GM21447 (cell line): ENCODE measurements at regions not wholly inside any gene's neighbourhood (a gene's known extent, or its start where the extent isn't known, plus 50 kb on each side); places are given as distances from the start of the nearest gene placed in this dataset.

Source experiments
- ATAC-seq: cut with Tn5 transposase; IDR thresholded peaks from one replicate; pipeline ENCODE4 v1.9.1; 2021; ENCODE audit not compliant: unreplicated experiment

DNA sequence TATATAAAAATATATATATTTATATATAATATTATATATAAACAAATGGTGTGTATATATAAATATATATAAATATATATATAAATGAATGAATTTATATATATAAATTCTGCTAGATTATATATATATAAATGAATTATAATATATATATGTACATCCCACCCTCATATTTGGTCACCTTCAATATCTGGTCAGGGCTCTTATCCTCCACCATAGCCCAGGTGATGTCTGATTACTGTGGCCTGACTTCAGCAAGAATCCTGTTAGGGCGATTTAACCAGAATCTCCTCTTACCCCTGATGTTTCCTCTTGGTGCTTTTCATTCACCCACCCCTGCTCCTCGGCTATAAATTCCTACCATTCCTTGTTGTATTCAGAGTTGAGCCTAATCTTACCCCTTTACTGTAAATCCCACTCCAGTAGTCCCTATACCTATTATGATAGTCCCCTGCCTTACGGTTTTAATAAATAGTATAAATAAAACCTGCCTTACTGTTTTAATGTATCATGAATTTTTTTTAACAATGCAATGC lies 439.6 kb downstream of the PLOD2 start:
- no peak for ATAC-seq

DNA sequence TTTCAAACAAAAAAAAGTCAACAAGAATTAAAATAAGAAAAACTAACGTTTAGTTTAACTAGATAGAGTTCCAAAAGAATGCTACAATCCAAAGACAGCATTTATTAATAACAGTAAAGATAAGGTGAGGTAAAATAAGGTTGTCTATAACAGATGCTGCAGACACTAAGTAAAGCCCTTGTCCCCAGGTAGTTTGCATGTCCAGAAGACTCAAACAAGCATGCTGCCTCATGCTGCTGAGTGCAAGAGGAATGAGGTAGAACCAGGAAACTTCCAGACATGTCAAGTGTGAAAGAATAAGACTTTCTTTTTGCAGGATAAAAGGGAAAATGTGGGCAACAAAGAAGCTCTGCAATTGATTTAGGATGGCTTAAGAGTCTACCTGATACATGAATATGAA lies 439.2 kb downstream of the PLOD2 start:
- ATAC-seq: no peak

DNA sequence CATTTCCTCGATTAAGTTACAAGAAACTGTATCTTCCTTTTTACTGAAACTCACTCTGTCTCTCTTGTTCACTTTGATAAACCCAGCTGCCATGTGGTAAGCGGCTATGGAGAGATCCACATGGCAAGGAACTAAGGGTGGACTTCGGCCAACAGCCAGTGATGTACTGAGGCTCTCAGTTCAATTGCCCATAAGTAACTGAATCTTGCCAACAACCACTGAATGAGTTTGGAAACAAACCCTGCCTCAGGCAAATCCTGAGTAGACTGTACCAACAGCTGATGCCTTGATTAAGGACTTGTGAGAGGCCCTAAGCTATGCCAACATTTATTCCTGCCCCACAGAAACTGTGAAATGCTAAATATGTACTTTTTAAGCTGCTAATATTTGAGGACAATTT lies 433.5 kb downstream of the PLOD2 start:
- no peak for ATAC-seq

DNA sequence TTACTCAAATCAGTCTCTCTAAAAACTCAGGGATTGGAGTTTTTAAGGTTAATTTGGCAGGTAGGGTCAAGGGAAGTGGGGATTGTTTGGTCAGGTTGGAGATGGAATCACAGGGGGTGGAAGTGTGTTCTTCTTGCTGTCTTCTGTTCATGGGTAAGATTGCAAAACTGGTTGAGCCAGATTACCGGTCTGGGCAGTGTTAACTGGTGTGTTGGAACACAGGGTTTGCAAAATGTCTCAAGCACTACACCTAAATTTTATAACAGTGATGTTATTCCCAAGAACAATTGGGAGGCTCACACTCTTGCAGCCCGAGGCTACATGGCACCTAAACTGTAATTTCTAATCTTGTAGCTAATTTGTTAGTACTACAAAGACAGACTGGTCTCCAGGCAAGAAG lies 425.4 kb downstream of the PLOD2 start:
- ATAC-seq: no peak

DNA sequence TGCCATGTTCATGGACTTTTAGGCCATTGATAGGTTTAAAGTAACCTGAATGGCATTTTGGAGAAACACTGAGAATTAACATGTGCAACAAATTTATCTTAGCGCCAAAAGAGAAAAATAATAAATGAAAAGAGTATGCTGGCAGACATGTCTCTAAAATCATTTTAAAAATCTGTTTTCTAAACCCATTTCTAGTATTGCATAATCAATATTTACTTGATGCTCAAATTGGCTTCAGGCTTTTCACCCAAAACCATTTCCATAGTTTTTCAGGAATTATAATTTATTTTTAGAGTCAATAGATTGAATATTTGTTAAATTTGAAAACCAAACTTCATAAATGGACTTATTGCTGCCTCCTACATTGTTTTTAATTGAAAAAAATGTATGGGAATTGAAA lies 423.0 kb downstream of the PLOD2 start:
- no peak for ATAC-seq

DNA sequence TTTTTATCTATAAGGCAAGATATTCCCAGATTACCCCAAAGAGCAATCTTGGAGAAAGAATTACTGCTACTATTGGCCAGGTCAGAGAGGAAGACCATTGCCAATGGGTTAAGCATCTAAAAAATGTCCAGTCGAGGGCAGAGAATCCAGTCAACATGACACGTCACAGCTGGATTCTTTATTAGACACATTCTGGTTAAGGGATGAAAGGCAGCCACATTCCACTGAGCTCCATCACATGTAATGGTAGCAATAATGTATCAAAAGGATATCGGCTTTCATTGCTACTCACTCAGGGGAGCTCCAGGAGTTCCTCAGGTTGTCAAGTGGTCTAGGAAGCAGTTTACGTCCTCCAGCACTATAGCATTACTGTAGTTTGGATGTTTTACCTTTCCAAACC lies 421.1 kb downstream of the PLOD2 start:
- ATAC-seq: no peak

DNA sequence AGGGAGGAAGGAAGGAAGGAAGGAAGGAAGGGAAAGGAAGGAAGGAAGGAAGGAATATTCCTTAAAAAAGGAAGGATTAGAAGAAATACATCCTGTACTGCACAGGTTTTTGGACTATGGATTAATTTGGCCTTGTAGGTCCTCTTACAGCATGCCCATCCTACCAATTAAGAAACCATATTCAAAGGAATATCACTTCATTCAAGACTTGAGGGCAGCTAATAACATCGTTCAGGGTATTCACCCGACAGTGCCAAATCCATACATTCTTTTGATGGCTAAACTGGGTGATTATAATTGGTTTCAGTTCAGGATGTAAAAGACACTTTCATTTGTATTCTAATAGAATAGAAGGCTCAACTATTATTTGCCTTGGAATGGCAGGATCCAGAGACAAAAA lies 410.3 kb downstream of the PLOD2 start:
- no peak for ATAC-seq

DNA sequence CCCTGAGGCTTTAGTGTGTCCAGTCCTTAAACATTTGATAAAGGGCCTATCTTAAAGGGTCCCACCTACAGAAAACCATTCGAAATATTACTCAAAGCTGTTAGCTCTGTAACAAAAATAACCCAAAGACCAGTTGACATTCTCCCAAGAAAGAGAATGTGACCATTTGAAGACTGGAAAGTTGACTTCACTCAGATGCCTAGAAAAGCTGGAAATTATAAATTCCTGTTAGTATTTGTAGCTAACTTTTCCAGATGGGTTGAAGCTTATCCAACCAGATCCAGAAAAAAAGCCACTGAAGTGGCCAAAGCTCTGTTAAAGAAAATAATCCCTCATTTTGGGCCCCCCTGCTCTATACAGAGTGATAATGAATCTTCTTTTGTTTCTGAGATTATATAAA lies 408.4 kb downstream of the PLOD2 start:
- ATAC-seq: no peak

DNA sequence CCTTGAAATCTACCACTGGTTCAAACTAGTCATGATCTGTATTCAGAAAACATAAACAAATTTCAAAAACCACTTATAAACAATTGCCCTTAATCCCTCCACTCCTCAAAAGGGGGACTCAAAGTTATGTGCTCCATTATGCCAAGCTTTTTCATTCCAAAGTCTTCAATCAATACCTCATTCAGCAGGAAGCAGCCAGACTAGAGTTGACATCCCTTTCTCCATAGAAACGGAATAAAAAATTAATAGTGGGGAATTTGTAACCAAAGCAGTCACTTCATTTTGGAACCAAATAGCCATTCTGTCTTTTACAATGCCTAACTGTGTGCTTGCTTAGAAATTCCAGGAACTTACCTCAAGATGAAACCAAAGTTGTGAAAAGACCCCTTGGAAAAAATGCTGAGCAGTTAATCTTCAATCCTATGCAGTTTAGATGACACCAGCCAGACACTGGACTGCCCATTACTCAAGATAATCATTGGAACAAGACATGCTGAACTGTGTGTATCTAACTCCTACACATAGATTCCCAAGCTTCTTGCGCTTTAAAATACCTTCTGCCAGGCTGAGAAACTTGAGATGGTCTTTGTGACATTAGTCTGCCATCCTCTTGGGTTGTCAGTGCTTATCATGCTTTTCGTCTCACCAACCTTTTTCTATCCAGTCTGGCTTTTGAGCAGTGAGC lies 406.2 kb downstream of the PLOD2 start:
- ATAC-seq: no peak

DNA sequence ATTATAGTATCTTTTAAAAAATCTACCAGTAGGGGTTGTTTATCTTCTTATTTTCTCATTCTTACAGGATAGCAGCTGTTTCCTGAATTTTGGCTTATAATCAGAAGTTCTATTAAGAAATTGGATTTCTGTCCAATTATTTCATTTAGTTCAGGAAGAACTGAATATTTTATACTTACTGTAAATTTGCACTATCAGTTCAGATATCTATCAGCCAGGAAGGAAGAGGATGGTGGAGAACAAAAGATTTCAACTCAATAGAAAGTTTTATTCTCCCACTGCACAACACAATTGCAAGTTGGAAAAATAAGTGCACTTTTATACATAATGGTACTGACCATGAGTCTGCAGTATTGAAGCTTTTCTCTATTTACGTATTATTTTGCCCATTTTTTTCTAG lies 400.9 kb downstream of the PLOD2 start:
- ATAC-seq: no peak

DNA sequence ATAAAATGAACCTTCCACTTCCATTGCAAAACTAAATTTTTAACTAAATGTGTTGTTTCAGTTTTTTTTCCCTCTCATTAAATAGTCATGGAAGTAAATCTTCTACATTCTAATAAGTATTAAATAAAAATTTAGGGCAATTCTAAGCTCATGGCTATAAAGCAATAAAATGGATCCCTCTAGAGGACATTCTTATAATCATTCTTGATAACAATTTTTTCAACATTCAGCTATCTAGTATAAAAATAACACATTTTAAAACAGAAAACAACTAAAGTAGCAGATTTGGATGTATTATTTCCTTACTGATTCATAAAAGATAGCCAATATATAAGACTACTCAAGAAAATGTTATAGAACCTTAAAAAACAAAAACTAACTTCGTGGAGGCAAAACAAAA lies 393.1 kb downstream of the PLOD2 start:
- no peak for ATAC-seq

DNA sequence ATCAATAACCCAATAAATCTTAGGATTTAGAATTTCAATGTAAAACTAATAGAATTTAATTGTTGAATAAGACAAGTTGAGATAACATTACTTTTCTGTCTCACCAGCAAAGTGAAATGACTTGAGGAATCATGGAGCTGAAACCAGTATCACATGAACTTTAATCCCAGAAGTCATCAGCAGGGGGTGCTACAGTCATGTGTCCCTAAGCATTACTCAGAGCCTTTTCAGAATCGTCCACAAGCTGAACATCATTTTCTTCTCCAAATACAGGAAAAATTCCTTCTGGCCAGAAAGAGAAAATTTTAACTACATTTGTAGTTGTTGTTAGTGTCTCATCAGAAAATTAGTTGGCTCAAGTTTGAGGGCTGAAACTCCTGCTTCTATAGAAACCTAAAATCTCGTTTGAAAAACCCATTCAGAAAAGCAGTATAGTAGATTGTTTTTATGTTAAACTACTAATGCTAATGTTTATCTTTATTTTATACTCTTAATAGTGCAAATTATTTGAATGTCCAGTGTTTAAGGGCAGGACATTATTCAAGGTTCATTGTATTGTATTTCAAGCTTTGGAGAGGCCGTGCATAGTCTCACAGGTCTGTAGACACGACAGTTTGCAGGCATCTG lies 384.1 kb downstream of the PLOD2 start:
- ATAC-seq: no peak

DNA sequence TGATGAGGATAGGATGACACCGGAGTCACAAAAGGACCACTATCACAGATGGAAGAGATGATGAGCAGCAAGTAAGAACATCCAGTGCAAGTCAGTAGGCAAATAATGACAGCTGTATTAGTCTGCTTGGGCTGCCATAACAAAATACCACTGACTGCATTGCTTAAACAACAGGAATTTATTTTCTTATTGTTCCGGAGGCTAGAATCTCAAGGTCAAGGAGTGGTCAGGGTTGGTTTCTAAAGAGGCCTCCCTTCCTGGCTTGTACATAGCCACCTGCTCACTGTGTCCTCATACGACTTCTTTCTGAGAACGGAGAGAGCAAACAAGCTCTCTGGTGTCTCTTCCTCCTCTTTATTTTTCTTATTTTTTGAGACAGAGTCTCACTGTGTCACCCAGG lies 380.7 kb downstream of the PLOD2 start:
- no peak for ATAC-seq

DNA sequence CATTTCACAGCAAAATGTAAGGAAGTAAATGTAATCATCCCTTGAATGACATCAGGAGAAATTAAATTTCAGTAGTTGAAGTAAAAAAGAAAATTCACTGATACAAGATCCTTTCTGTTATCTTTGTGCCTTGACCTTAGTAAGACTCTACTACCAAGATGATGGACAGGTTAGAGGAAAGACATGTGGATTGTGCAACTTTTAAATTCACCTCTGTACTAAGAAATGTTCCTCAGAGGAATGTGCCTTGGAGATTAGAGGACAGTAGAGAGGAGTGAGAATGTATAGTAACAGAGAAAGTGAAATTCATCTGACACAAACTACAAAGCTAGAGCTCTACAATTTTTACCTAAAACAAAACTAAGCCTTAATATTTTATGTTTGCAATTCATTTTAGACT lies 375.3 kb downstream of the PLOD2 start:
- no peak for ATAC-seq

DNA sequence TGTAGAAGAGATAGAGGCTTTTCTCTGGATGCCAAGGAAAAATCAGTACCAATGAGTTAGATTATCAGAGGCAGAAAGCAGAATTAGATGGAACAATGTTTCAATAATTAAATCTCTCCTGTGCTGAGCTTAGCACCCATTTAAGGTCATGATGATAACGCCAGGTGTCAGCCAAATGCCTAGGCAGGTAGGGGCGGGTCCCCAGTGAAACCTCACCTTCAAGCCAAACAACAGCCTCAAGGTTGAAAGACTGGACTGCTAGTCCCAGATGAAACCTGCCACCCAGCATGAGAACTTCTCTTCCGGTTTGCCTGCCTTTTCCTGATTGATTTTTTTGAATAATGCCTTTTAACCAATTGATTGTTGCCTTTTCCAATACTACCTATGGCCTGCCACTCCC lies 363.0 kb downstream of the PLOD2 start:
- ATAC-seq: no peak

DNA sequence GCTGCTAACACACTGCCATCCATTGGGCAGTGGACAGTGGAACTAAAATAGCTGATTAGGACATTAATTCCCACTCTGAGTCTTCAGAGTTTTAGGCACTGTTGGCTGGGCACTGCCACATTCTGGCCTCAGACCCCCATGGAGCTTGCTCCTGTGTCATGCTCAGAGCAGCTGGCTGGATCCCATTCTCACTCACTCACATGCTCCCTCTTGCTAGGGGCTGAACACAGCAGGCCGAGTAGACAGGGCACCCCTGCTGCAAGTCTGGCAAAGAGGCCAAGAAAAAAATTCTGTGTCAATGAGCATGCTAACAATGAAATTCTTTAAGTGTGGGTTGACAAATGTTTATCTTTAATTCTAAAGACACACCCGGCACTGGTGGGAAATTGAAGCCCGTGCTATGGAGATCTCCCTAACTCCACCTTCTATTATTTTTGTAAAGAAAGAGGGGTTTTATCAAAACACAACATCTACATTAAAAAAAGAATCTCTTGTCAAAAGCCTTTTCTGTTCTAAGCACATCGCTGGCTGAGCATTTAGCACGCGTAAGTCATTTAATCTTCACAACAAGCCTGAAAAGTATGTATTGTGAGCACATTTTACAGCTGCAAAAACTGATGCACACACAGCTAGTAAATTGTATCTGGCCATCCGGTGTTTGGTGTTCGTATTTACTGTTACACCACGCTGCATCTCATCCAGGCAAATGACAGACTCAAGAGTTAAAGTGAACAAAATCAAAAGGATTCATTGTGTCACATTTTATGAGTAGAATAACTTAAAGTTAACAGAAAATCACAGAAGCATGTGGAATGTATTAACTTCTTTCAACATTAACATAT lies 362.1 kb downstream of the PLOD2 start:
- ATAC-seq: no peak

DNA sequence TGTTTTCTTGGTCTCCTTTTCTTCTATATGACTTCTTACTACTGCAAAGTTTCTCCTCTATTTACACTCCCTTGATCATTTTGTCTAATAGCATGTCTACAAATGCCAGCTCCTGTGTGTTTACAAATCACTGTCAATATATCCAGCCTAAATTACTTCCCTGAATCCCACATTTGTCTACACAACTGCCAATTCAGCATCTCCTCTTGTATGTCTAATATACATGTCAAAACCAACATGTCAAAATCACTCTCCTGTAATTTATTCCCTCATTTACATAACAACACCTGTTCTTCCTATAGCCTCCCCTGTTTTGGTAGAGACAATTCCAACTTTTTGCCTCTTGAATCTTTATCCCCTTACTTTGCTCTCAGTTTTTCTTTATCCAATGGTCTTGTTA lies 359.3 kb downstream of the PLOD2 start:
- no peak for ATAC-seq

DNA sequence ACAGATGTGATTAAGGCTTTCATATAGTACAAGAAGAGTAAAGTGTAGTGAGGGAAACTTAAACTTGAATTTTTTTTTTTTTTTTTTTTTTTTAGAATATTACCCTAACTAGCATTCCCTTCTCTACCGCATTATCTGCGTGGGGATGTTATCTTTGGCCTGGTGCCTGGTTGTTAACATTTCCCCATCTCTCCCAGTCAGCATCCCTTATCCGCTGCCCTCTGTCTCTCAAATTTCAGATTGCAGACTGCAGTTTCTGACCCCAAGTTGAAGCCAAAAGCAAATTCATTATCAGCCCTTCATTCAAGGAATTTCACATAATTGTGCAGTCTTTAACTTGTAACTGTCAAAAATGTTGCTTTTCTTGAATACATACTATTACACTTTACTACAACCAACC lies 353.0 kb downstream of the PLOD2 start:
- ATAC-seq: no peak

DNA sequence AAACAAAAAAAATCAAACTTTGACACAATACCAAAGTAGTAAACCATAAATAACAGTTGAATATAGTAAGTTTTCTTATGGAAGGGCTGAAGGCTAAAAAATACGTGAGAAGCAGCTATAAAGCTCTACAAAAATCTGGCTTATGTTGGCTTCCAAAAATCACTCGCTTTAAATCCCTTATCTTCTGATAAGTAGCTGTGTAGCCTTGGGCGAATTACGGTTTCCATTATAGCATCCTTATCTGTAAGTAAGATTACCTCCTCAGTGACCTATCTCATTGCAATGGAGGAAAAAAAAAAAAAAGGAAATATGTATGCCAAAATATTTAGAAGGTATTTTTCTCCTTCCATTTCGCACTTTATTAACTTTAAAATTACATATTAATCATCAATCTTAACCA lies 348.6 kb downstream of the PLOD2 start:
- no peak for ATAC-seq

DNA sequence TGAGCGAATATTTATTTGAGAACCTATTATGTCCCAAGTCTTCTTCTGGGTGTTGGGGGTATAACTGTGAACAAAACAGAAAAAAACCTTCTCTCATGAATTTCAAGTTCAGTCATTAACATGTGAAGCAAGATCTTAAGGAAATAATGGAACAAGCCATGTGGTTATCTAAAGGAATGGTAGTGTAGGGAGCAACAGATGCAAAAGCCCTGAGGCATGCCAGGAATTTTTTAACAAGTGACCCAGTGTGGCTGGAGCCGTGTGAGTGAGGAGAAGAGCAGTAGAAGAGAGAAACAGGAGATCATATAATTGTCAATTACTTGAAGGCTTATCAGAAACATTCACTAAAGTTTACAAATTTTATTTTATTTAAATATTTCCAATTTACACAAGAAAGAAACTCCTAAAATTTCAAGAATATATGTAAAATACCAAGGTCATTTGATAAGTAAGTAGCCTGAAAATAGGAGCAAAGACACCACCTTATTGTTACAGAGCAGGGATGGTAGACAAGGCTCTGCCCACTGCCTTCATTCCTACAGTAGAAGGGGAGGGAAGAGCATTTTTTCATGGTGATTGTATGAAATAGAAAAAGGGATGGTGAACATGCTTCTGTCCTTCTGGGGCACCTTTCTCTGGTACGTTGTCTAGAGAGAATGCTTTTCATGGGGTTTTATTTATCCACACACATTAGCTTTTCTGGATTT lies 345.1 kb downstream of the PLOD2 start:
- no peak for ATAC-seq

DNA sequence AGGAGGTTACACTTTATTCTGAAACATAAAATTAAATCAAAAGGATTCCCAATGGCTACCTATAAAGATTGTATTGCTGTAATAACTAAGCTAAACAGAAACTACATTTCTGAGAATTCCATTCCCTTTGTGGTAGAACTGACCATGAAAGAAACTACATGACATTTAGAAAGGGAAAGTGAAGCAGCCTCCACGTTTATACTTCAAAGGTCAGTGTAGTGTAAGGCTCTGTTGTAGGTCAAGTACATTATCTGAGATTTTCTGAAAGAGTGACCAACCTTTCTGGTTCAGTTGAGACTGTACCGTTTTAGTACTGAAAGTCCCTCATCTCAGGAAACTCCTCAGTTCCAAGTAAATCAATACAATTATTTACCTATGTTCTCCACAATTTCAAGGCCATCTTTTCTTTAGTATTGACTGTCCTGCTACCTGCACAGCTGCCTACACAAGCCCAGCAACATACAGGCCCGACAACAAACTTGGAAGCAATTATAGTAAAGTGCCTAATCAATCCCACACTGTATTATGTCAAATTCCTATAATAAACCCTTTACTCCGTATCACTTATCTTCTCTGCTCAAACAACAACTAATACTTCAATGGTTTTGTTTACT lies 343.0 kb downstream of the PLOD2 start:
- no peak for ATAC-seq
